HG03135 (cell line): ENCODE measurements at regions not wholly inside any gene's neighbourhood (a gene's known extent, or its start where the extent isn't known, plus 50 kb on each side); places are given as distances from the start of the nearest gene placed in this dataset.

ENCODE experiments used
- ATAC-seq: cut with Tn5 transposase; IDR thresholded peaks from one replicate; pipeline ENCODE4 v1.9.1; 2021; ENCODE audit warnings: mild to moderate bottlenecking, moderate library complexity; ENCODE audit not compliant: unreplicated experiment

GRCh38 chr10:123585477-123586445 is 80.4 kb upstream of the GPR26 start:
- ATAC-seq = no peak

- ATAC-seq = no peak
Observed at GRCh38 chr10:123587110-123587509, 79.0 kb upstream of the GPR26 start.

GRCh38 chr10:123588386-123588914 is 77.7 kb upstream of the GPR26 start:
- no peak for ATAC-seq

- no peak for ATAC-seq
Observed at GRCh38 chr10:123595661-123596060, 70.5 kb upstream of the GPR26 start.

- no peak for ATAC-seq
Observed at GRCh38 chr10:123597676-123598075, 68.5 kb upstream of the GPR26 start.

GRCh38 chr10:123599366-123599849 is 66.7 kb upstream of the GPR26 start:
- ATAC-seq = no peak

- ATAC-seq = no peak
Observed at GRCh38 chr10:123600177-123600576, 66.0 kb upstream of the GPR26 start.

GRCh38 chr10:123603130-123603529 is 63.0 kb upstream of the GPR26 start:
- ATAC-seq = no peak

- no peak for ATAC-seq
Observed at GRCh38 chr10:123604506-123604905, 61.6 kb upstream of the GPR26 start.

- ATAC-seq = no peak
Observed at GRCh38 chr10:123606006-123606405, 60.1 kb upstream of the GPR26 start.

GRCh38 chr10:123606955-123607354 is 59.2 kb upstream of the GPR26 start:
- no peak for ATAC-seq

GRCh38 chr10:123607386-123607785 is 58.8 kb upstream of the GPR26 start:
- no peak for ATAC-seq

- ATAC-seq = no peak
Observed at GRCh38 chr10:123608047-123608446, 58.1 kb upstream of the GPR26 start.

GRCh38 chr10:123611243-123611642 is 54.9 kb upstream of the GPR26 start:
- no peak for ATAC-seq

GRCh38 chr10:123611876-123612275 is 54.3 kb upstream of the GPR26 start:
- no peak for ATAC-seq

- no peak for ATAC-seq
Observed at GRCh38 chr10:123613346-123613850, 52.8 kb upstream of the GPR26 start.

GRCh38 chr10:123614888-123615287 is 51.3 kb upstream of the GPR26 start:
- no peak for ATAC-seq
